ENCODE measurements at regions not wholly inside any gene's neighbourhood (a gene's known extent, or its start where the extent isn't known, plus 50 kb on each side); places are given as distances from the start of the nearest gene placed in this dataset.

- TF ChIP-seq CTCF (conservative IDR thresholded peaks at IDR 0.05) (no peak), ZFX (IDR thresholded peaks at IDR 0.05) (no peak)
Measured at GRCh38 chr12:128026696-128027574, 240.0 kb upstream of the TMEM132C start.
